ENCODE measurements at regions not wholly inside any gene's neighbourhood (a gene's known extent, or its start where the extent isn't known, plus 50 kb on each side); places are given as distances from the start of the nearest gene placed in this dataset.
"Not testable (repeated sequence)": the region's sequence is repeated elsewhere in the genome, so short reads cannot be mapped to it uniquely, and the experiment has no call there.

- DNase-seq, result no peak
These were observed 85.6 kb downstream of the OLFM1 start for GRCh38 chr9:135173066-135173465.

GRCh38 chr9:135174248-135174647 is 86.8 kb downstream of the OLFM1 start:
- DNase-seq, result no peak

- no peak for DNase-seq
These were observed 87.5 kb downstream of the OLFM1 start for GRCh38 chr9:135174981-135175380.

GRCh38 chr9:135176284-135176683 is 88.8 kb downstream of the OLFM1 start:
- DNase-seq, result no peak

- not testable (repeated sequence) for DNase-seq
These were observed 90.1 kb downstream of the OLFM1 start for GRCh38 chr9:135177562-135177961.

- DNase-seq, result no peak
These were observed 91.0 kb downstream of the OLFM1 start for GRCh38 chr9:135178498-135178897.

GRCh38 chr9:135179041-135179440 is 91.6 kb downstream of the OLFM1 start:
- DNase-seq, result no peak

- no peak for DNase-seq
These were observed 92.5 kb downstream of the OLFM1 start for GRCh38 chr9:135179976-135180375.

- peak in 1 of 3 experiments; percentile 13 for DNase-seq
These were observed 93.1 kb downstream of the OLFM1 start for GRCh38 chr9:135180586-135180985.

GRCh38 chr9:135181336-135181735 is 93.9 kb downstream of the OLFM1 start:
- no peak for DNase-seq

- DNase-seq, result not testable (repeated sequence)
These were observed 94.4 kb downstream of the OLFM1 start for GRCh38 chr9:135181841-135182240.

GRCh38 chr9:135183069-135183468 is 95.6 kb downstream of the OLFM1 start:
- DNase-seq, result no peak

GRCh38 chr9:135183528-135184180 is 96.2 kb downstream of the OLFM1 start:
- DNase-seq, result no peak

- DNase-seq, result no peak
These were observed 96.9 kb downstream of the OLFM1 start for GRCh38 chr9:135184181-135185053.

GRCh38 chr9:135185060-135185459 is 97.6 kb downstream of the OLFM1 start:
- DNase-seq, result no peak

- DNase-seq, result no peak
These were observed 99.0 kb downstream of the OLFM1 start for GRCh38 chr9:135186248-135187164.

- no peak for DNase-seq
These were observed 99.9 kb downstream of the OLFM1 start for GRCh38 chr9:135187365-135187764.

GRCh38 chr9:135188681-135189151 is 101.2 kb downstream of the OLFM1 start:
- DNase-seq, result no peak

GRCh38 chr9:135189497-135189896 is 102.0 kb downstream of the OLFM1 start:
- no peak for DNase-seq

- DNase-seq, result no peak
These were observed 103.5 kb downstream of the OLFM1 start for GRCh38 chr9:135190789-135191577.

- DNase-seq, result no peak
These were observed 105.2 kb downstream of the OLFM1 start for GRCh38 chr9:135192686-135193085.

GRCh38 chr9:135195975-135196374 is 108.5 kb downstream of the OLFM1 start:
- DNase-seq, result not testable (repeated sequence)
